WI38 (cell line): ENCODE measurements at regions not wholly inside any gene's neighbourhood (a gene's known extent, or its start where the extent isn't known, plus 50 kb on each side); places are given as distances from the start of the nearest gene placed in this dataset.

Source experiments
- H3K4me3 ChIP-seq: 2 replicates; pipeline ENCODE4 v1.5.1; 2011; ENCODE audit warnings: low read depth, mild to moderate bottlenecking, control low read depth, low read length
- TF ChIP-seq, protein P1 (sequence below): IDR thresholded peaks from 2 replicates; pipeline ENCODE4 v1.5.1; 2012; ENCODE audit warnings: low read depth, mild to moderate bottlenecking, control low read depth, low read length

DNA sequence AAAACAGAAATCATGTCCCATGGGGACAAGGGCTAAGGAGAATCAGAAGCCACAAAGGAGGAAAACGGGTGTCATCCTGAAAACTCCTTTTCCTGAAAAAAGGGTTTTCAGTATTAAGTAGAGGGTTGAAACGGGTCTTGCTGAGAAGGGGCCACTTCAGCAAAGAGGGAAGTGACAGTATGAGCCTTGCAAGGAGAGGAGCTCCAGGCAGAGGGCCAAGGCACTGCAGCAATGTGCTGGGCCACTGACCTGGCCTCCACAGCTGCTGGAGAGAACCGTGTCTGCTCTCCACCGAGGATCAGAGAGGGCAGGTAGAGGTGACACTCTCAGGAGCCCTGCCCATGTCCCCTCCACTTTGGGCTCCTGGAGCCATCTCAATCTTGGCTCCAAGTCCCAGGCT lies 103.3 kb downstream of the NCOR2 start:
- H3K4me3 ChIP-seq = no peak overlapping the region
- TF ChIP-seq, protein P1, sequence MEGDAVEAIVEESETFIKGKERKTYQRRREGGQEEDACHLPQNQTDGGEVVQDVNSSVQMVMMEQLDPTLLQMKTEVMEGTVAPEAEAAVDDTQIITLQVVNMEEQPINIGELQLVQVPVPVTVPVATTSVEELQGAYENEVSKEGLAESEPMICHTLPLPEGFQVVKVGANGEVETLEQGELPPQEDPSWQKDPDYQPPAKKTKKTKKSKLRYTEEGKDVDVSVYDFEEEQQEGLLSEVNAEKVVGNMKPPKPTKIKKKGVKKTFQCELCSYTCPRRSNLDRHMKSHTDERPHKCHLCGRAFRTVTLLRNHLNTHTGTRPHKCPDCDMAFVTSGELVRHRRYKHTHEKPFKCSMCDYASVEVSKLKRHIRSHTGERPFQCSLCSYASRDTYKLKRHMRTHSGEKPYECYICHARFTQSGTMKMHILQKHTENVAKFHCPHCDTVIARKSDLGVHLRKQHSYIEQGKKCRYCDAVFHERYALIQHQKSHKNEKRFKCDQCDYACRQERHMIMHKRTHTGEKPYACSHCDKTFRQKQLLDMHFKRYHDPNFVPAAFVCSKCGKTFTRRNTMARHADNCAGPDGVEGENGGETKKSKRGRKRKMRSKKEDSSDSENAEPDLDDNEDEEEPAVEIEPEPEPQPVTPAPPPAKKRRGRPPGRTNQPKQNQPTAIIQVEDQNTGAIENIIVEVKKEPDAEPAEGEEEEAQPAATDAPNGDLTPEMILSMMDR = no peak

DNA sequence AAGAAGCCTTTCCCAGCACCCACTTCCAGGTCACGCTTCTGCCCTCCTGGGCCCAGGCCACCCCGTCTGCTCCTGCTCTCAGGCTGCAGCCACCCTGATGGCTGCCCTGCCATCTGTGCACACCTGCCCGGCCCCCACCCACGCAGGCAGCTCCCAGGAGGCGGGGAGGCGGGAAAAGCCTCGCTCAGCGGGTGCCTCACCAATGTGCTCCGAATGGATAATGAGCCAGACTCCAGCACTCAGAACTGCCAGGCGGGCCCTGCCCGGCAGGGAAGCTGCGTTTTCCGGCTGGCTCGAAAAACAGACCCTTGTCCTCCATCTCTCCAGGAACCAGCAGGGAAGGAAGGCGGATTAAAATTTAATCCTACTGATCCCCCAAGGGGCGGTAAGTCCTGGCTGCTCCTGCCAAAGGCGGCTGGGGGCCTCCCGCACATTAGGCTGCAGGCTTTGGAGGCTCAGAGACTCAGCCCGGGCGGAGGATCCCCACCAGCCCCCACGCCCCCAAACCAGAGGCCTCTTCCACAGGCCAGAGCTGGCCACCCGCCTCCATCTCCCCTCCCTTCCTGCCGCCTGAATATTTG lies 104.0 kb downstream of the NCOR2 start:
- no peak overlapping the region for H3K4me3 ChIP-seq
- TF ChIP-seq, protein P1 = no peak

DNA sequence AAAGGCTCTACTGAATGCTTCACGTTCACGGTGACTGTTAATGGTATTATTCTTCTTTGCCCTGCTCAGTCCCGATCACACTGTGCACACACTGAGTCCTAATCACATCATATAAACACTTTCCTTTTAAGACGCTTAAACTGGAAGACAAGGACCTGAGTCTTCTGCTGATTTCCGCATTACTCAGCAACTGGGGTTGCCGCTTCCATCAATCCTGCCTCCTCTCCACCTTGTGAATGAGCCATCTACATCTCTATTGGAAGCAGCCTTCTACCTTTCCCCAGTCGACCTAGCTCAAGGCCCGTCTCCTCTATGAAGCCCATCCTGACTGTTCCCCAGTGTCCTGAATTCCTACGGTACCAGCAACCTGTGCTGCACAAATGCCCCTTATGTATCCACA lies 104.7 kb downstream of the NCOR2 start:
- no peak overlapping the region for H3K4me3 ChIP-seq
- TF ChIP-seq, protein P1 = no peak

DNA sequence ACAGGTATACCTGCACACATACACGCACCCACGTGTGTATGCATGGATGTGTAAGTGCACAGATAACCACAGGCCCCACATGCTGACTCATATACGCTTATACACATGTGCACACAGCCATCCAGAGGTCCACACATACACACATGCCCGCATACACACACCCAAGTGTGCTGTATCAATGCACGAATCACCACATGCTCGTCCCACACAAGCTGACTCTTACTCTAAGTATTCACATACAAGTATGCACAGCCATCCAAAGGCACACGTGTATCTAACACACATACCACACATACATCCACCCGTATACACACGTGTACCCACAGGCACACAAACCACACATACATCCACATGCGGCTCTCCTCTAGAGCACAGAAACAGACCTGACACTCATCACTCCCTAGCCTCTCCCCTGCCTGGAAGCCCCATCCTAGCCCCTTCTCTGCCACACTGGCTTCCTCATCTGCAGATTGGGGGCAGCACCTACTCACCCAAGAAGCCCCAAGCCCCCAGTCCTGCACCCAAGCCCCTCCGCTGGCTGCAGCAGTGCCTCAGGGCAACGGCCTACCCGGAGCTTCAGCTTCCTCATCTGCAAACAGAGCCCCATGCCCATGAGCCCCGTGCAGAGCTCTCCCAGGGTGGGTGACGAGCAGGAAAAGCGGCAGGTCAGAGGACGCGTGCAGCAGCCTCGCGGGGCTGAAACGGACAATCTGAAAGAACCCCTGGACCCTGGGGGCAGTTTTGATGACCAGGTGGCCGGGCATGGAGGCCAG lies 105.4 kb downstream of the NCOR2 start:
- TF ChIP-seq, protein P1 = no peak
- H3K4me3 ChIP-seq = no peak overlapping the region

DNA sequence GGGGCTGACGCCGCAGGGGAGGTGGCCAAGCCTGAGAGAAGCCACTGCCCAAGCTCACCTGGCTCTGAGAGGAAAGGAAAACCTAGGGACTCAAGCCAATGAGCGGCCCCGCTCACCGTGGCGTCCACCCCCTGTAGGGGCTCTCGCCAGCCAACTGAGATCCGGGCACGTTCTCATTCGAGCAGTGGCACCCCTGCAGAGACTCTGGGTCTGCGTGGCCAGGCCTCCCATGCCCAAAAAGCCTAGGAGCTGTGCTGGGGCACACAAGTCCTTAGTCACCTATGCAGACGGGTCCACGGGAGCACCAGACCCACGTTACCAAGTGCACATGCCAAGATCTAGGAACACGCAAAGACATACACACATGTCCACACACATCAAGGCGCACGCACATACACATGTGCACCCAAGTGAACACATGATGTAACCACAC lies 106.2 kb downstream of the NCOR2 start:
- TF ChIP-seq, protein P1 = no peak
- H3K4me3 ChIP-seq = no peak overlapping the region

DNA sequence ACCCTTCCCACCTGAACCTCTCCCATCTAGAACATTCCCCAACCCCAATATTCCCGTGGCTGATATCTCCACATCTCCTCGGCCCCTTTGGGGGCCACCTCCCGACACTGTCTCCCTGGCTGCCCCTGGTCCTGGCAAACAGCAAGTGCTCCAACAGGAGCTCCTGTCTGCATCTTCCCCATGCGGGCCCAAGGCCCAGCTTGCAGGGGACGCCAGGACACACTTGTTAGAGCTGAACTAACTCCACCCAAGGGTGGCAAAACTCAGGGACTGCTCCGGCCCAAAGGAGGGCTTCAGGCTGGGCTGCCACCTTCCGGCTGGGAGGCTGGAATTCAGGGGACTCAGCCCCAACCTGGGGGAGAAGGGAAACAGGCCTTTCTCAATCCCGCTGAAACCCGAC lies 106.6 kb downstream of the NCOR2 start:
- TF ChIP-seq, protein P1 = no peak
- H3K4me3 ChIP-seq = no peak overlapping the region
